Neuronal stem cell (in vitro differentiated cells): ENCODE measurements at regions not wholly inside any gene's neighbourhood (a gene's known extent, or its start where the extent isn't known, plus 50 kb on each side); places are given as distances from the start of the nearest gene placed in this dataset.

Experiments
- DNase-seq: peaks from one replicate; pipeline ENCODE4 v3.0.0-alpha.2; 2013; ENCODE audit warnings: low spot score
- H2AFZ ChIP-seq: one replicate; pipeline ENCODE4 v1.6.1; 2013; ENCODE audit warnings: mild to moderate bottlenecking, low read length, inconsistent platforms
- H2AK5ac ChIP-seq: 2 replicates; pipeline ENCODE4 v1.6.1; 2013; ENCODE audit warnings: low read depth, mild to moderate bottlenecking, inconsistent platforms, low read length, moderate library complexity, mixed read lengths
- H2BK120ac ChIP-seq: 2 replicates; pipeline ENCODE4 v1.6.1; 2013; ENCODE audit warnings: low read depth, mild to moderate bottlenecking, inconsistent platforms, low read length, moderate library complexity, mixed read lengths
- H2BK12ac ChIP-seq: one replicate; pipeline ENCODE4 v1.6.1; 2013; ENCODE audit warnings: low read length, inconsistent platforms
- H2BK15ac ChIP-seq: 2 replicates; pipeline ENCODE4 v1.6.1; 2013; ENCODE audit warnings: mild to moderate bottlenecking, low read length, inconsistent platforms, mixed read lengths
- H2BK5ac ChIP-seq: one replicate; pipeline ENCODE4 v1.6.1; 2013; ENCODE audit warnings: inconsistent platforms, mild to moderate bottlenecking, low read length, moderate library complexity
- H3K14ac ChIP-seq: one replicate; pipeline ENCODE4 v1.6.1; 2013; ENCODE audit warnings: low read length, inconsistent platforms
- H3K18ac ChIP-seq: 2 replicates; pipeline ENCODE4 v1.6.1; 2013; ENCODE audit warnings: low read length, inconsistent platforms
- H3K23ac ChIP-seq: 2 replicates; pipeline ENCODE4 v1.6.1; 2013; ENCODE audit warnings: low read depth, mild to moderate bottlenecking, mixed read lengths, low read length, inconsistent platforms; ENCODE audit not compliant: poor library complexity
- H3K27ac ChIP-seq: replicated peaks from 3 replicates; pipeline ENCODE4 v1.5.1; 2013; ENCODE audit warnings: low read length, inconsistent platforms
- H3K27me3 ChIP-seq, 3 experiments: 2 replicates each; pipeline ENCODE4 v1.6.1; 2013; ENCODE audit warnings: low read length in 3 of 3, mild to moderate bottlenecking in 2 of 3, inconsistent platforms in 1 of 3, low read depth in 1 of 3, mixed read lengths in 1 of 3, moderate library complexity in 1 of 3; ENCODE audit not compliant: control insufficient read depth in 3 of 3, insufficient read depth in 3 of 3
- H3K36me3 ChIP-seq, 2 donors: replicated peaks in 1 of 2; 2 replicates each; pipeline ENCODE4 v1.6.1; 2013; ENCODE audit warnings: low read length in 2 of 2; ENCODE audit not compliant: control insufficient read depth in 2 of 2, insufficient read depth in 2 of 2
- H3K4ac ChIP-seq: 2 replicates; pipeline ENCODE4 v1.6.1; 2013; ENCODE audit warnings: inconsistent platforms, mild to moderate bottlenecking, low read length, moderate library complexity
- H3K4me1 ChIP-seq, 2 donors: 1 replicate in 1 of 2; 2 replicates in 1 of 2; pipeline ENCODE4 v1.6.1; 2013; ENCODE audit warnings: low read length in 2 of 2, low read depth in 1 of 2; ENCODE audit not compliant: control insufficient read depth in 2 of 2, insufficient read depth in 1 of 2
- H3K4me2 ChIP-seq: one replicate; pipeline ENCODE4 v1.6.1; 2013; ENCODE audit warnings: mild to moderate bottlenecking, low read length, inconsistent platforms; ENCODE audit not compliant: insufficient read depth, poor library complexity, severe bottlenecking
- H3K4me3 ChIP-seq, 2 donors: 2 replicates each; pipeline ENCODE4 v1.5.1; 2013; ENCODE audit warnings: low read length in 2 of 2, mild to moderate bottlenecking in 2 of 2, inconsistent platforms in 1 of 2, moderate library complexity in 1 of 2
- H3K79me1 ChIP-seq: one replicate; pipeline ENCODE4 v1.6.1; 2013; ENCODE audit warnings: low read depth, mild to moderate bottlenecking, inconsistent platforms, low read length, moderate library complexity
- H3K9ac ChIP-seq: one replicate; pipeline ENCODE4 v1.6.1; 2013; ENCODE audit warnings: mild to moderate bottlenecking, low read depth, low read length, inconsistent platforms; ENCODE audit not compliant: poor library complexity
- H3K9me3 ChIP-seq, 2 donors: replicated peaks in 1 of 2; 2 replicates each; pipeline versions ENCODE3 to v1.6.1; 2013; ENCODE audit warnings: low read length in 2 of 2, mild to moderate bottlenecking in 2 of 2, inconsistent platforms in 1 of 2, low read depth in 1 of 2, mixed read lengths in 1 of 2, moderate library complexity in 1 of 2; ENCODE audit not compliant: control insufficient read depth in 2 of 2, insufficient read depth in 1 of 2
- H4K8ac ChIP-seq: one replicate; pipeline ENCODE4 v1.6.1; 2013; ENCODE audit warnings: low read depth, mild to moderate bottlenecking, inconsistent platforms, low read length, moderate library complexity
- H4K91ac ChIP-seq: one replicate; pipeline ENCODE4 v1.6.1; 2013; ENCODE audit warnings: low read length, low read depth, mild to moderate bottlenecking, inconsistent platforms; ENCODE audit not compliant: poor library complexity
- WGBS, 2 donors: extraction: QIAGEN DNeasy Blood & Tissue Kit; methylation state at CpG; one replicate each; pipeline ENCODE4 v1.1.7; 2013; ENCODE audit warnings: missing lambda C conversion rate in 2 of 2, mixed read lengths in 1 of 2; ENCODE audit not compliant: insufficient read length in 2 of 2, insufficient replicate concordance in 1 of 2; ENCODE audit errors: extremely low coverage in 2 of 2; 5-methylcytosine and 5-hydroxymethylcytosine counted together

GRCh38 chr16:72532906-72533410, 361.0 kb upstream of the PMFBP1 start:
- no peak overlapping the region for H2AFZ ChIP-seq
- no peak overlapping the region for H3K4ac ChIP-seq
- H2BK5ac ChIP-seq: no peak overlapping the region
- no peak overlapping the region for H3K4me2 ChIP-seq
- H2BK12ac ChIP-seq: no peak overlapping the region
- H3K23ac ChIP-seq: no peak overlapping the region
- no peak for DNase-seq
- WGBS, 2 donors: no CpG with 5 or more reads among the region's 9 CpGs
- H2AK5ac ChIP-seq: no peak overlapping the region
- no peak overlapping the region for H3K18ac ChIP-seq
- H3K9ac ChIP-seq: no peak overlapping the region
- no peak overlapping the region for H4K8ac ChIP-seq
- H3K4me3 ChIP-seq: no peak overlapping the region
- H3K4me1 ChIP-seq: no peaks in the 10 kb centered on the region
- H3K14ac ChIP-seq: no peak overlapping the region
- no peak overlapping the region for H3K27ac ChIP-seq
- H2BK120ac ChIP-seq: no peak overlapping the region
- H3K79me1 ChIP-seq: no peaks in the 10 kb centered on the region
- H3K36me3 ChIP-seq: no peaks in the 10 kb centered on the region
- no peak overlapping the region for H4K91ac ChIP-seq
- no peaks in the 10 kb centered on the region for H3K9me3 ChIP-seq
- H2BK15ac ChIP-seq: no peak overlapping the region
- no peaks in the 10 kb centered on the region for H3K27me3 ChIP-seq

- Histone ChIP-seq H2BK120ac (no peak overlapping the region), H3K4ac (no peak overlapping the region), H3K27ac (no peak overlapping the region), H3K4me2 (no peak overlapping the region), H4K91ac (no peak overlapping the region), H2AFZ (no peak overlapping the region), H3K4me3 (no peak overlapping the region), H3K18ac (no peak overlapping the region), H3K14ac (no peak overlapping the region), H2BK12ac (no peak overlapping the region), H2AK5ac (no peak overlapping the region), H4K8ac (no peak overlapping the region), H2BK5ac (no peak overlapping the region), H3K23ac (no peak overlapping the region), H3K79me1 (no peaks in the 10 kb centered on the region), H3K9me3 (no peaks in the 10 kb centered on the region), H3K9ac (no peak overlapping the region), H3K27me3 (no peaks in the 10 kb centered on the region), H3K36me3 (no peaks in the 10 kb centered on the region), H3K4me1 (no peaks in the 10 kb centered on the region), H2BK15ac (no peak overlapping the region)
- no peak for DNase-seq
- no CpG with 5 or more reads among the region's 2 CpGs for WGBS, 2 donors
Observed at GRCh38 chr16:72530434-72530833, 358.5 kb upstream of the PMFBP1 start.

- Histone ChIP-seq H3K79me1 (no peaks in the 10 kb centered on the region), H3K14ac (no peak overlapping the region), H3K18ac (no peak overlapping the region), H2BK120ac (no peak overlapping the region), H2BK12ac (no peak overlapping the region), H2AFZ (no peak overlapping the region), H3K23ac (no peak overlapping the region), H2AK5ac (no peak overlapping the region), H3K4ac (no peak overlapping the region), H3K36me3 (peaks cover 4 to 18% of the 10 kb centered on the region in 2 donors), H2BK15ac (no peak overlapping the region), H3K4me1 (no peaks in the 10 kb centered on the region), H3K4me2 (no peak overlapping the region), H4K8ac (no peak overlapping the region), H3K27ac (no peak overlapping the region), H3K9me3 (peaks cover 4 to 36% of the 10 kb centered on the region in 2 donors), H2BK5ac (no peak overlapping the region), H3K4me3 (no peak overlapping the region), H3K9ac (no peak overlapping the region), H4K91ac (no peak overlapping the region), H3K27me3 (no peaks in the 10 kb centered on the region)
- no peak for DNase-seq
- WGBS, 2 donors: no CpG with 5 or more reads among the region's 3 CpGs
Observed at GRCh38 chr16:72523087-72523486, 351.1 kb upstream of the PMFBP1 start.

- Histone ChIP-seq H4K91ac (no peak overlapping the region), H2BK120ac (no peak overlapping the region), H3K4me3 (no peak overlapping the region), H3K9me3 (peaks cover 0 to 13% of the 10 kb centered on the region in 2 donors), H2BK5ac (no peak overlapping the region), H3K36me3 (peaks cover under 1 to 10% of the 10 kb centered on the region in 2 donors), H3K4me1 (no peaks in the 10 kb centered on the region), H3K4ac (no peak overlapping the region), H2AK5ac (no peak overlapping the region), H3K27ac (no peak overlapping the region), H3K18ac (no peak overlapping the region), H3K14ac (no peak overlapping the region), H2BK15ac (no peak overlapping the region), H2BK12ac (no peak overlapping the region), H3K79me1 (no peaks in the 10 kb centered on the region), H3K9ac (no peak overlapping the region), H3K23ac (no peak overlapping the region), H4K8ac (no peak overlapping the region), H3K27me3 (no peaks in the 10 kb centered on the region), H3K4me2 (no peak overlapping the region), H2AFZ (no peak overlapping the region)
- WGBS, 2 donors: no CpG with 5 or more reads among the region's 2 CpGs
- DNase-seq: no peak
Observed at GRCh38 chr16:72517154-72517553, 345.2 kb upstream of the PMFBP1 start.
